ENCODE measurements at regions not wholly inside any gene's neighbourhood (a gene's known extent, or its start where the extent isn't known, plus 50 kb on each side); places are given as distances from the start of the nearest gene placed in this dataset.

GRCh38 chr20:10863337-10864060 is 189.7 kb upstream of the JAG1 start:
- no peak for DNase-seq (ENCODE audit: low read depth in 2 of 2)

- no peak for DNase-seq (ENCODE audit: low read depth in 2 of 2)
Observed at GRCh38 chr20:10864076-10864672, 190.4 kb upstream of the JAG1 start.

GRCh38 chr20:10868299-10868698 is 194.5 kb upstream of the JAG1 start:
- DNase-seq (ENCODE audit: low read depth in 2 of 2): no peak

GRCh38 chr20:10873026-10873425 is 199.2 kb upstream of the JAG1 start:
- DNase-seq (ENCODE audit: low read depth in 2 of 2): no peak

- no peak for DNase-seq (ENCODE audit: low read depth in 2 of 2)
Observed at GRCh38 chr20:10875653-10876052, 201.9 kb upstream of the JAG1 start.

GRCh38 chr20:10876558-10876957 is 202.8 kb upstream of the JAG1 start:
- DNase-seq (ENCODE audit: low read depth in 2 of 2): no peak

GRCh38 chr20:10877342-10877741 is 203.5 kb upstream of the JAG1 start:
- no peak for DNase-seq (ENCODE audit: low read depth in 2 of 2)

GRCh38 chr20:10883166-10883565 is 209.4 kb upstream of the JAG1 start:
- no peak for DNase-seq (ENCODE audit: low read depth in 2 of 2)

- DNase-seq (ENCODE audit: low read depth in 2 of 2): no peak
Observed at GRCh38 chr20:10893321-10893720, 219.5 kb upstream of the JAG1 start.

GRCh38 chr20:10897336-10897735 is 223.5 kb upstream of the JAG1 start:
- no peak for DNase-seq (ENCODE audit: low read depth in 2 of 2)

GRCh38 chr20:10898552-10898951 is 224.8 kb upstream of the JAG1 start:
- DNase-seq (ENCODE audit: low read depth in 2 of 2): no peak

- no peak for DNase-seq (ENCODE audit: low read depth in 2 of 2)
Observed at GRCh38 chr20:10902174-10902573, 228.4 kb upstream of the JAG1 start.

GRCh38 chr20:10902576-10903282 is 228.9 kb upstream of the JAG1 start:
- no peak for DNase-seq (ENCODE audit: low read depth in 2 of 2)

- DNase-seq (ENCODE audit: low read depth in 2 of 2): no peak
Observed at GRCh38 chr20:10906834-10907233, 233.0 kb upstream of the JAG1 start.

GRCh38 chr20:10909803-10910202 is 236.0 kb upstream of the JAG1 start:
- no peak for DNase-seq (ENCODE audit: low read depth in 2 of 2)

- no peak for DNase-seq (ENCODE audit: low read depth in 2 of 2)
Observed at GRCh38 chr20:10910535-10911178, 236.9 kb upstream of the JAG1 start.

GRCh38 chr20:10911298-10911697 is 237.5 kb upstream of the JAG1 start:
- DNase-seq (ENCODE audit: low read depth in 2 of 2): no peak

GRCh38 chr20:10915815-10916214 is 242.0 kb upstream of the JAG1 start:
- no peak for DNase-seq (ENCODE audit: low read depth in 2 of 2)

- no peak for DNase-seq (ENCODE audit: low read depth in 2 of 2)
Observed at GRCh38 chr20:10916312-10916711, 242.5 kb upstream of the JAG1 start.

- DNase-seq (ENCODE audit: low read depth in 2 of 2): no peak
Observed at GRCh38 chr20:10917826-10918225, 244.0 kb upstream of the JAG1 start.

GRCh38 chr20:10919396-10920140 is 245.8 kb upstream of the JAG1 start:
- no peak for DNase-seq (ENCODE audit: low read depth in 2 of 2)

- DNase-seq (ENCODE audit: low read depth in 2 of 2): no peak
Observed at GRCh38 chr20:10920396-10920795, 246.6 kb upstream of the JAG1 start.
